Globus pallidus (tissue), 1 donor: ENCODE measurements at regions not wholly inside any gene's neighbourhood (a gene's known extent, or its start where the extent isn't known, plus 50 kb on each side); places are given as distances from the start of the nearest gene placed in this dataset.
"Not testable (repeated sequence)": the region's sequence is repeated elsewhere in the genome, so short reads cannot be mapped to it uniquely, and the experiment has no call there.

Source experiments
- DNase-seq: peaks from one replicate; pipeline ENCODE4 v3.0.0-alpha.2; 2015; ENCODE audit warnings: low spot score

- DNase-seq = no peak
Observed at GRCh38 chr3:106120356-106120755, 251.5 kb upstream of the CBLB start.

GRCh38 chr3:106121491-106122289, 252.9 kb upstream of the CBLB start:
- DNase-seq = no peak

GRCh38 chr3:106124818-106125217, 256.0 kb upstream of the CBLB start:
- no peak for DNase-seq

GRCh38 chr3:106125321-106125720, 256.5 kb upstream of the CBLB start:
- no peak for DNase-seq

- DNase-seq = no peak
Observed at GRCh38 chr3:106126067-106126845, 257.4 kb upstream of the CBLB start.

GRCh38 chr3:106126846-106127235, 258.0 kb upstream of the CBLB start:
- DNase-seq = no peak

GRCh38 chr3:106129939-106130338, 261.1 kb upstream of the CBLB start:
- DNase-seq = no peak

- DNase-seq = no peak
Observed at GRCh38 chr3:106130384-106131198, 261.8 kb upstream of the CBLB start.

- no peak for DNase-seq
Observed at GRCh38 chr3:106135451-106136160, 266.8 kb upstream of the CBLB start.

- DNase-seq = no peak
Observed at GRCh38 chr3:106139826-106140225, 271.0 kb upstream of the CBLB start.

- DNase-seq = no peak
Observed at GRCh38 chr3:106140431-106140830, 271.6 kb upstream of the CBLB start.

- no peak for DNase-seq
Observed at GRCh38 chr3:106144030-106144429, 275.2 kb upstream of the CBLB start.

- not testable (repeated sequence) for DNase-seq
Observed at GRCh38 chr3:106148440-106149082, 279.7 kb upstream of the CBLB start.

- DNase-seq = no peak
Observed at GRCh38 chr3:106157411-106157810, 288.6 kb upstream of the CBLB start.

GRCh38 chr3:106160396-106160795, 291.6 kb upstream of the CBLB start:
- DNase-seq = no peak

GRCh38 chr3:106161246-106161645, 292.4 kb upstream of the CBLB start:
- DNase-seq = no peak

- no peak for DNase-seq
Observed at GRCh38 chr3:106167728-106168127, 298.9 kb upstream of the CBLB start.

- DNase-seq = no peak
Observed at GRCh38 chr3:106168962-106169750, 300.3 kb upstream of the CBLB start.

- no peak for DNase-seq
Observed at GRCh38 chr3:106170636-106171035, 301.8 kb upstream of the CBLB start.

- no peak for DNase-seq
Observed at GRCh38 chr3:106172101-106172500, 303.3 kb upstream of the CBLB start.

GRCh38 chr3:106172780-106173179, 304.0 kb upstream of the CBLB start:
- DNase-seq = no peak
